Astrocyte of the cerebellum (primary cell): ENCODE measurements at regions not wholly inside any gene's neighbourhood (a gene's known extent, or its start where the extent isn't known, plus 50 kb on each side); places are given as distances from the start of the nearest gene placed in this dataset.

Source experiments
- DNase-seq: peaks from one replicate; pipeline ENCODE4 v3.0.0-alpha.2; 2011; ENCODE audit warnings: low read depth
- H3K4me3 ChIP-seq: 2 replicates; pipeline ENCODE4 v1.5.1; 2011; ENCODE audit warnings: mild to moderate bottlenecking, low read depth, low read length, moderate library complexity
- in situ Hi-C: cut with HindIII; loops from 2 replicates; pipeline ENCODE4 v1.10.0; 2017; ENCODE audit warnings: low sequenced_read_pairs
- TF ChIP-seq, protein P1 (sequence below): IDR thresholded peaks from 2 replicates; pipeline ENCODE4 v1.5.1; 2012; ENCODE audit warnings: low read length, low read depth, moderate library complexity, mild to moderate bottlenecking; ENCODE audit errors: missing control alignments

DNA sequence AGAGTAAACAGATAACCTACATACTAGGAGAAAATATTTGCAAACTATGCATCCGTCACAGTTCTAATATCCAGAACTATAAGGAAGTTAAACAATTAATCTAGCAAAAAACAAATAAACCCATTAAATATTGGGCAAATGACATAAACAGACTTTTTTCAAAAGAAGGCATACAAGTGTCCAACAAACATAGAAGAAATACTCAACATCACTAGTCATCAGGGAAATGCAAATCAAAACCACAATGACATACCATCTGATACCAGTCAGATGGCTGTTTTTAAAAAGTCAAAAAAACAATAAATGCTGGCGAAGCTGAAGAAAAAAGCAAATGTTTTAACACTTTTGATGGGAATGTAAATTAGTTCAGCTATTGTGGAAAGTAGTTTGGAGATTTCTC, 1117.7 kb upstream of the MAP3K7 start:
- in situ Hi-C loops, result no loop called here
- TF ChIP-seq, protein P1, sequence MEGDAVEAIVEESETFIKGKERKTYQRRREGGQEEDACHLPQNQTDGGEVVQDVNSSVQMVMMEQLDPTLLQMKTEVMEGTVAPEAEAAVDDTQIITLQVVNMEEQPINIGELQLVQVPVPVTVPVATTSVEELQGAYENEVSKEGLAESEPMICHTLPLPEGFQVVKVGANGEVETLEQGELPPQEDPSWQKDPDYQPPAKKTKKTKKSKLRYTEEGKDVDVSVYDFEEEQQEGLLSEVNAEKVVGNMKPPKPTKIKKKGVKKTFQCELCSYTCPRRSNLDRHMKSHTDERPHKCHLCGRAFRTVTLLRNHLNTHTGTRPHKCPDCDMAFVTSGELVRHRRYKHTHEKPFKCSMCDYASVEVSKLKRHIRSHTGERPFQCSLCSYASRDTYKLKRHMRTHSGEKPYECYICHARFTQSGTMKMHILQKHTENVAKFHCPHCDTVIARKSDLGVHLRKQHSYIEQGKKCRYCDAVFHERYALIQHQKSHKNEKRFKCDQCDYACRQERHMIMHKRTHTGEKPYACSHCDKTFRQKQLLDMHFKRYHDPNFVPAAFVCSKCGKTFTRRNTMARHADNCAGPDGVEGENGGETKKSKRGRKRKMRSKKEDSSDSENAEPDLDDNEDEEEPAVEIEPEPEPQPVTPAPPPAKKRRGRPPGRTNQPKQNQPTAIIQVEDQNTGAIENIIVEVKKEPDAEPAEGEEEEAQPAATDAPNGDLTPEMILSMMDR, result no peak
- DNase-seq, result peak; percentile 60
- H3K4me3 ChIP-seq, result no peak overlapping the region

DNA sequence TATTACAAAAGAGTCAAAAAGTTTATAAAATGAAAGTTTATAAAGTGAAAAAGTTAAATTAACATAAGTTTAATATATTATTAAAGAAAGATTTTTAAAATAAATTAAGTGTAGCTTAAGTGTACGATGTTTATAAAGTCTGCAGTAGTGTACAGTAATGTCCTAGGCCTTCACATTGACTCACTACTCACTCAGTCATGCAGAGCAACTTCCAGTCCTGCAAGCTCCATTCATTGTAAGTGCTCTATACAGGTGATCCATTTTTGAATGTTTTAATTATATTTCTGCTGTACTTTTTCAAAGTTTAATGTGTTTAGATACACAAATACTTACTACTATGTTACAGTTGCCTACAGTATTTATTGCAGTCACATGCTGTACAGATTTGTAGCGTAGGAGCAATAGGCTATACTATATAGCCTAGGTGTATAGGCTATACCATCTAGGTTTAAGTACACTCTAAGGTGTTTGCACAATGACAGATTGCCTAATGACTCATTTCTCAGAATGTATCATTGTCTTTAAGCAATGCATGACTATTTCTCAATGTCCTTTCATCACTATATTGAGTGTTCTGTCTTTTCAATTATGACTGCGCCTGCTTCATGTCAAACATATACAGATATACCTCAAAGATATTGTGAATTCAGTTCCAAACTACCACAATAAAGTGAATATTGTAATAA, 1110.3 kb upstream of the MAP3K7 start:
- in situ Hi-C loops, result no loop called here
- TF ChIP-seq, protein P1, result no peak
- no peak overlapping the region for H3K4me3 ChIP-seq
- no peak for DNase-seq

DNA sequence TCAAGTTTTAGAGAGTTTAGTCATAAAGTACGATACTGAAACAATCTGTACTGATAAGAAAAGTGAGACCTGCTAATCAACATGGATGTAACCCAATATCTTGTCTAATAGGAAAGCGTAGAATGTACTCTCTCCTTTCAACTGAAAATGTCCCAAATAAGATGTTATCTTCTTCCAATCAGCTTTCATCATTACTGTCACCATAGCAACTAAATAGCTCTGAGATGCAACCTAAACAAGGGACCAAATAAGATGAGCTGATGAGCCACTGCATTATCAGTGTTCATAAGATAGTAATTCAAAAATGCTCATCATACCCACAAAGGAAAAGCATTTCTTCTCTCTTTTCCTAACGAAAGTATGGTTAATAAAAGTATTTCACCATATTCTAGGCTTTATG, 1108.3 kb upstream of the MAP3K7 start:
- TF ChIP-seq, protein P1, result no peak
- in situ Hi-C loops, result no loop called here
- DNase-seq, result no peak
- H3K4me3 ChIP-seq, result no peak overlapping the region

DNA sequence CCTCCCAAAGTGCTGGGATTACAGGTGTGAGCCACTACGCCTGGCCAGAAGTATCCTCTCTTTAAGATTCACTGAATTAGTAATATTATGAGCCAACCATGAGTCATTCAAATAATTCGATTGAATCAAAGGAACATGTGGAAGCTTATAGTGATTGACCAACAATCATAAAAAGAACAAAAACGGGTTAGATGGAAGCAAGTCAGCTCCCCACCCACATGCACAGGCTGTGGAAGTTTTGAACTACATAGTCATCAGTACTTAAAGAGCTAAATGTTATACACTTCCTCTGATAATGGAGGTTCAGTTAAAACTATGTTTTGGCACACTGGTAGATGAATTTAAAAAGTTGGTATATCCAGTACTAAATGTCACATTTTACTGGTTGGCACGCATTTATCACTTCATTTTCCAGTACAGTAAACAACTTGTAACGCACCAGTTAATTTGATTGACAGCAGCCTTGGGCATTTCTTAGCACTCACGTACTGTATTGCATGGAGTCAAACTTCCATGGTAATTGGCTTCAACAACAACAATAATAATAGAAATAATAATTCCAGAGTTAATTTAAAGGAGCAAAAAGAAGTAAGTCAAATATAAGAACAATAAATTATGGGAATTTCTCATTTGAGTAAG, 1107.3 kb upstream of the MAP3K7 start:
- no peak for DNase-seq

DNA sequence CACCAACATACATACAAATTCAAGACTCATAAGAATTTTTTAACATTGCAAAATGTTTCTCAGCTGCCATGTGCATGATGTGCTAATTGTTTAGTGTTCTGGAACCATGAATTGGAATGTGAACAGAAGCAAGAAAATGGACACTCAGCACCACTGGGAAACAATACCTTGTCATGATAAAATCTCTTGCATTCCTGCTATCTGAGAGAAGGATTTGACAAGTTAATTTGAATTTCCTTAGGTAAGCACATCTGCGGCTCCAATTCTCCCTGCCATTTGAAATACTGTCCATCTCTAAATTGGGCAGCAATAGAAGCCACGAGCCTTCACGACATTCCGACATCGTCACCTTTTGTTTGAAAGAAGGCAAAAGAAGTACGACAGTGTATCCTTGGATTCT, 1104.6 kb upstream of the MAP3K7 start:
- in situ Hi-C loops, result no loop called here
- TF ChIP-seq, protein P1, result no peak
- no peak overlapping the region for H3K4me3 ChIP-seq
- DNase-seq, result no peak

More for the DNA sequence above, 1107.3 kb upstream of the MAP3K7 start:
- in situ Hi-C loops, result no loop called here
- TF ChIP-seq, protein P1, result no peak
- no peak overlapping the region for H3K4me3 ChIP-seq

DNA sequence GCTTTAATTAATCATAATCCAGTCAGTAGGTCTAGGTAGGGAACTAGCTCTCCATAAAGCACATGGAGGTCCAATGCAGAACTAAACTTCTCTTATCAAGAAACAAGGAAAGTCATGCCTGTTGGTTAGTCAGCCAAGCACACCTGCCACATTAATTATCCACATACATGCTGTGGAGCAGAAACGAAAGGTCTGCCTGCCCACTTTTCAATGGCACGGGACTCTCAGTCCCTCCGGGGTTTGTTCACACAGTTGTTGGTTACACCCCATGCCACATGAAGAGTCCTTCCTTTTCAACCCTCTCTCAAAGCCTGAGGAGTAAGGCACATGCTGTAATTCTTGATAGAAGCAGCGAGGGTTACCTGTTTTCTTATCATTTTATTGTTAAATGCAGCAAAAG, 1096.4 kb upstream of the MAP3K7 start:
- TF ChIP-seq, protein P1, result no peak
- no peak overlapping the region for H3K4me3 ChIP-seq
- no peak for DNase-seq
- in situ Hi-C loops, result no loop called here
